Astrocyte of the hippocampus (primary cell): ENCODE measurements at regions not wholly inside any gene's neighbourhood (a gene's known extent, or its start where the extent isn't known, plus 50 kb on each side); places are given as distances from the start of the nearest gene placed in this dataset.
"Not testable (repeated sequence)": the region's sequence is repeated elsewhere in the genome, so short reads cannot be mapped to it uniquely, and the experiment has no call there.

Experiments used
- DNase-seq: peaks from one replicate; pipeline ENCODE4 v3.0.0; 2011; ENCODE audit warnings: low read depth, low spot score

- no peak for DNase-seq
These were observed 907.1 kb downstream of the KCNT2 start for GRCh38 chr1:195701149-195701548.

- DNase-seq = no peak
These were observed 911.1 kb downstream of the KCNT2 start for GRCh38 chr1:195697130-195697529.

- DNase-seq = no peak
These were observed 921.5 kb downstream of the KCNT2 start for GRCh38 chr1:195686764-195687163.

GRCh38 chr1:195664628-195665027 lies 943.6 kb downstream of the KCNT2 start:
- DNase-seq = peak; percentile 0

- peak; percentile 70 for DNase-seq
These were observed 944.5 kb downstream of the KCNT2 start for GRCh38 chr1:195663549-195664280.

GRCh38 chr1:195656780-195657179 lies 951.5 kb downstream of the KCNT2 start:
- no peak for DNase-seq

GRCh38 chr1:195648875-195649274 lies 959.4 kb downstream of the KCNT2 start:
- DNase-seq = not testable (repeated sequence)

GRCh38 chr1:195637539-195637938 lies 970.7 kb downstream of the KCNT2 start:
- DNase-seq = no peak

GRCh38 chr1:195618287-195618686 lies 990.0 kb downstream of the KCNT2 start:
- no peak for DNase-seq

- peak; percentile 1 for DNase-seq
These were observed 991.1 kb downstream of the KCNT2 start for GRCh38 chr1:195617106-195617505.

GRCh38 chr1:195608883-195609282 lies 999.4 kb downstream of the KCNT2 start:
- DNase-seq = no peak

GRCh38 chr1:195606483-195606882 lies 1001.8 kb downstream of the KCNT2 start:
- no peak for DNase-seq

GRCh38 chr1:195604287-195604686 lies 1004.0 kb downstream of the KCNT2 start:
- DNase-seq = peak; percentile 6

- no peak for DNase-seq
These were observed 1010.3 kb downstream of the KCNT2 start for GRCh38 chr1:195597891-195598290.

- DNase-seq = no peak
These were observed 1013.5 kb downstream of the KCNT2 start for GRCh38 chr1:195594773-195595172.

- DNase-seq = no peak
These were observed 1013.9 kb downstream of the KCNT2 start for GRCh38 chr1:195594322-195594721.

GRCh38 chr1:195591917-195592672 lies 1016.1 kb downstream of the KCNT2 start:
- DNase-seq = peak; percentile 49

GRCh38 chr1:195590649-195591048 lies 1017.6 kb downstream of the KCNT2 start:
- peak; percentile 3 for DNase-seq

- DNase-seq = no peak
These were observed 1023.2 kb downstream of the KCNT2 start for GRCh38 chr1:195584870-195585624.

- DNase-seq = no peak
These were observed 1027.3 kb downstream of the KCNT2 start for GRCh38 chr1:195580988-195581387.

- DNase-seq = peak; percentile 7
These were observed 1030.5 kb downstream of the KCNT2 start for GRCh38 chr1:195577748-195578147.

- no peak for DNase-seq
These were observed 1031.6 kb downstream of the KCNT2 start for GRCh38 chr1:195576641-195577040.
